ENCODE measurements at regions not wholly inside any gene's neighbourhood (a gene's known extent, or its start where the extent isn't known, plus 50 kb on each side); places are given as distances from the start of the nearest gene placed in this dataset.

GRCh38 chr6:146898069-146898887, 299.5 kb downstream of the ADGB start:
- no peaks in the 10 kb centered on the region for H4K20me1 ChIP-seq (ENCODE audit: insufficient read depth, low read length)
- BruUV-seq (replicated peaks), result no TSS peak
- H3K36me3 ChIP-seq (ENCODE audit: insufficient read depth, low read length), result no peaks in the 10 kb centered on the region
- ChIA-PET CTCF (ENCODE audit: unreplicated experiment) (no interaction called here), POLR2A (interaction anchor here (1.1 kb wide), 1 partner anchor 1132 kb away, joined by 4 read pairs; no protein-coding TSS in a partner anchor)
- no peak for DNase-seq (ENCODE audit: low spot score)
- intact Hi-C loops (cut with micrococcal nuclease; ENCODE audit: unreplicated experiment), result no loop called here
- H3K27ac ChIP-seq (ENCODE audit: low read depth, low read length, poor library complexity, severe bottlenecking), result no peak overlapping the region
- TF ChIP-seq EZH2phosphoT487 (IDR thresholded peaks at IDR 0.05; ENCODE audit: borderline replicate concordance, low read depth, low read length) (no peak), CTCF (conservative IDR thresholded peaks at IDR 0.05; ENCODE audit: low read length) (no peak)
- no peak overlapping the region for H3K4me3 ChIP-seq (ENCODE audit: low read depth, low read length, poor library complexity, severe bottlenecking)
- no peak overlapping the region for H2AFZ ChIP-seq (ENCODE audit: low read length)
- H3K4me2 ChIP-seq (ENCODE audit: low read length), result no peak overlapping the region
- no peaks in the 10 kb centered on the region for H3K9me2 ChIP-seq (ENCODE audit: insufficient read depth, low read length)
- H3K4me1 ChIP-seq (ENCODE audit: insufficient read depth, low read length, poor library complexity, severe bottlenecking), result no peaks in the 10 kb centered on the region
- H3K79me2 ChIP-seq (ENCODE audit: insufficient read depth, low read depth, low read length), result no peaks in the 10 kb centered on the region
- H3K9me3 ChIP-seq (ENCODE audit: low read length), result no peaks in the 10 kb centered on the region

- Histone ChIP-seq H3K4me2 (ENCODE audit: low read length) (no peak overlapping the region), H4K20me1 (ENCODE audit: insufficient read depth, low read length) (no peaks in the 10 kb centered on the region), H2AFZ (ENCODE audit: low read length) (no peak overlapping the region), H3K4me3 (ENCODE audit: low read depth, low read length, poor library complexity, severe bottlenecking) (no peak overlapping the region), H3K27ac (ENCODE audit: low read depth, low read length, poor library complexity, severe bottlenecking) (no peak overlapping the region), H3K4me1 (ENCODE audit: insufficient read depth, low read length, poor library complexity, severe bottlenecking) (no peaks in the 10 kb centered on the region), H3K36me3 (ENCODE audit: insufficient read depth, low read length) (no peaks in the 10 kb centered on the region), H3K9me2 (ENCODE audit: insufficient read depth, low read length) (no peaks in the 10 kb centered on the region), H3K9me3 (ENCODE audit: low read length) (no peaks in the 10 kb centered on the region), H3K79me2 (ENCODE audit: insufficient read depth, low read depth, low read length) (no peaks in the 10 kb centered on the region)
- intact Hi-C loops (cut with micrococcal nuclease; ENCODE audit: unreplicated experiment), result no loop called here
- CTCF ChIA-PET (ENCODE audit: unreplicated experiment), result no interaction called here
- no peak for DNase-seq (ENCODE audit: low spot score)
- no TSS peak for BruUV-seq (replicated peaks)
- TF ChIP-seq EZH2phosphoT487 (IDR thresholded peaks at IDR 0.05; ENCODE audit: borderline replicate concordance, low read depth, low read length), result no peak
- no peak for TF ChIP-seq CTCF (conservative IDR thresholded peaks at IDR 0.05; ENCODE audit: low read length)
- POLR2A ChIA-PET, result interaction anchor here (0.6 to 1.1 kb wide), 2 partner anchors 10 to 1131 kb away, joined by 3 to 4 read pairs; no protein-coding TSS in a partner anchor
Measured at GRCh38 chr6:146898888-146899227, 300.1 kb downstream of the ADGB start.
